HG02970 (cell line): ENCODE measurements at regions not wholly inside any gene's neighbourhood (a gene's known extent, or its start where the extent isn't known, plus 50 kb on each side); places are given as distances from the start of the nearest gene placed in this dataset.

Source experiments
- ATAC-seq: cut with Tn5 transposase; IDR thresholded peaks from one replicate; pipeline ENCODE4 v1.9.1; 2021; ENCODE audit warnings: mild to moderate bottlenecking, moderate library complexity, moderate number of reproducible peaks; ENCODE audit not compliant: unreplicated experiment, low FRiP score

DNA sequence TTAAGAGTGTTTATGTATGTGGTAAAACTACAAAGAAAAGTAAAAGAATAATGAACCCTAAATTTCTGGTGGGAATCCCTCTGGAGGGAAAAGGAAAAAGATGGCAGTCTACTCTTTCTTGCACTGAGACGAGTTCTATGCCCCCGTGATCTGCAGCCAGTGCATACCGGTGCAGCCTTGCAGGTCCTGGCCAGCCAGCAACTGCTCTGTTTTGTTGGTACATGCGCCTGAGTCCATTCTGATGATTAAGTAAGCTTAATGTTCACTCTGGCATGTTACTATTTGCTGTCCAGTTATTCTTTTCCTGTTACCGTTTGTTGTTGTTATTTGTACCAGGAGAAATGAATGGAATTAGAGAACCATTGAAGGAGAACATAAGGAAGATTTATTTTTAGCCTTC, 95.1 kb upstream of the TMC3 start:
- ATAC-seq, result no peak

DNA sequence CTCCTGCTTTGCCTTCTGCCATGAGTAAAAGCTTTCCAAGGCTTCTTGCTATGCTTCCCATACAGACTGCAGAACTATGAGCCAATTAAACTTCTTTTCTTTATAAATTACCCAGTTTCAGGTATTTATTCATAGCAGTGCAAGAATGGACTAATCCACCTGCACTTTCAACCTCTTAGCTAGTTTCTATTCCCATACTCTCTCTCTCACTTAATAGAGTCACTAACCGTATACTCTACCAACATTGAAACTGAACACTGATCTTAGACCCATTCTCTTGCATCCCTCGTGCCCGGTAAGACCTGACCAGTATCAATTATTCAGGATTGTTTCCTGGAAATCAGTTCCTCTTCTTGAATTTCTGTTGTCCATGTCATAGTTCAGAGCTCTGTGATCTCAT, 92.7 kb upstream of the TMC3 start:
- ATAC-seq, result no peak

DNA sequence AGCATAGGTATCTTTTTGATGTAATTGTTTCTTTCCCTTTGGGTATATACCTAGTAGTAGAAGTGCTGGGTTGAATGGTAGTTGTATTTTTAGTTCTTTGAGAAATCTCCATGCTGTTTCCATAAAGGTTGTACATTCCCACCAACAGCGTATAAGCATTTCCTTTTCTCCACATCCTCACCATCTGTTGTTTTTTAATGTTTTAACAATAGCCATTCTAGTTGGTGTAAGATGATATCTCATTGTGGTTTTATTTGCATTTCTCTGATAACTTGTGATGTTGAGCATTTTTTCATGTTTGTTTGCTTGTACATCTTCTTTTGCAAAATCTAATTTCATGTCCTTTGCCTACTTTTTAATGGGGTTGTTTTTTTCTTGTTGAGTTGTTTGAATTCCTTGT, 80.0 kb upstream of the TMC3 start:
- no peak for ATAC-seq

DNA sequence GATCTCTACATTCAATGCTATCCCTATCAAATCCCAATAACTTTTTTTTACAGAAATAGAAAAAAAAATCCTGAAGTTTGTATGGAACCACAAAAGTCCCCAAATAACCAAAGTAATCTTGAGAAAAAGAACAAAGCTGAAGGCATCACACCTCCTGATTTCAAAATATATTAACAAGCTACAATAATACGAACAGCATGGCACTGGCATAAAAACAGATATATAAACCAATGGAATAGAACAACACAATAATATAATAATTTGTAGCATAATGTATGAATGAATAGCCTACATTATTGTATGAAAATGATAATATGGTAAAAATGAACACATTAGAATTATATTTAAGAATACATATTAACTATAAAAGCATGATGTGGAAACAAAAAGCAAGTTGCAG, 76.7 kb upstream of the TMC3 start:
- no peak for ATAC-seq

DNA sequence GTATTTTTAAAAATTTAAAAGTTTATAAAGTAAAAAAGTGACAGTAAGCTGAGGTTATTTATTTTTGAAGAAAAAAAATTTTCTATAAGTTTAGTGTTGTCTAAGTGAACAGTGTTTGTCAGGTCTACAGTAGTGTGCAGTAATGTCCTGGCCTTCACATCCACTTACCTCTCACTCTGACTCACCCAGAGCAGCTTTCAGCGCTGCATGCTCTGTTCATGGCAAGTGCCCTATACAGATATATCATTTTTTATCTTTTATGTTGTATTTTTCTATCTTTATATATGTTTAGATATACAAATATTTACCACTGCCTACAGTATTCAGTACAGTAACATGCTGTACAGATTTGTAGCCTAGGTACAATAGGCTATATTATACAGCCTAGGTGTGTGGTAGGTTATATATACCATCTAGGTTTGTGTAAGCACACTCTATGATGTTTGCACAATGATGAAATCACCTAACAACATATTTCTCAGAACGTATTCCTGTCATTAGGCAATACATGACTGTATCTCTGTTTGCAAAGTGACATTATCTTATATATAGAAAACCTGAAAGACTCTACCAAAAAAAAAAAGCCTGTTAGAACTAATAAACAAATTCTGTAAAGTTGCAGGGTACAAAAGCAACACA, 75.9 kb upstream of the TMC3 start:
- ATAC-seq, result no peak

DNA sequence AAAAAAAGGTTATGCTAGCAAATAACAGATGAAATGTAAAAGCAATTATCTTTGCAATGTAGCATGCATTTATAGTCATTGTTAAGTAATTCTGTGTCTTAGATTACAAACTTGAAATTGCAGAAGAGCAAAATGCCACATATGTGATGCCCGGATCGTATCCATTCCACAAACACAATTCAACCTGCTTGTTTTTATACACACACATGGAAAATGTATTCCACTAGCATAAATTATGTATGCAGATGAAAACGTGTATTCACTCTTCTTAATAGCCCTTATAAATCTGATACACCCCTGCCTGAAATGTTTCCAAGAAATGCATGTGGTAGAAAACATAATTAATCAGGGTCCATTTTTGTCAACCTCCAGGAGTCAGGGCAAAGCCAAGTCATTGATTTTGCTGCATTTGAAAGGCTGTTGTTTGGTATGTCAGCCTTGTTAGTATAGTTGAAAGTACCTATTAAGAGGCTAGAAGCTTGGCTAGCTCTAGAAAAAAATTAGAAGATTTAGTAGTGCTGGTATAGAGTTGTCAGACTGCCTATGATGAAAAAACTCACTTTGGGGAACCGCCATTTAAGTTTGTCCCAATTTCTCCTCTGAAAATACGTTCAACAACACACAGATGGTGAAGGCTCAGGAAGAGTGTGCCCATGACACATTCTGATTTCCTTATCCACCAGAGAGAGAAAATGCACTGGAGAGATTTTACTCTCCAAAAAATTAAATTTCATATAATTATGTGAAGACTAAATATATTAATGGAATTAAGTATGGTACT, 69.2 kb upstream of the TMC3 start:
- ATAC-seq, result no peak

DNA sequence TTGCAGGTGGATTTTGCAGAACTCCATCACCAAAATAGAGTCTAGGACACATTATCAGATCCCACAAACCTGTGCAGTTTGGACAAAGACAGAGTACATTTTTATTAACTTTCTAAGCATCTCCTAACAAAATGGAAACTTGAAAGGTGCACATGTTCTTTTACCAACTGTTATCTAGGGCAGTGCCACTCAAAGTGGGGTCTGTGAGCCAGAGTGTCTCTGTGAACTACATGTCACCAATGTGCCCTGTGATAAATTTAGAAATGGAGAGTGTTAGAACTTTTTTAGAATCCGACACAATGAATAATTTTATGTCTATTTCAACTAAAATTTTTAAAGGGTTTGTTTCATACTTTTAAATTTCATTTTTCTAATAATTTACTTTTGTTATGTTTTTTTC, 68.4 kb upstream of the TMC3 start:
- ATAC-seq, result no peak

DNA sequence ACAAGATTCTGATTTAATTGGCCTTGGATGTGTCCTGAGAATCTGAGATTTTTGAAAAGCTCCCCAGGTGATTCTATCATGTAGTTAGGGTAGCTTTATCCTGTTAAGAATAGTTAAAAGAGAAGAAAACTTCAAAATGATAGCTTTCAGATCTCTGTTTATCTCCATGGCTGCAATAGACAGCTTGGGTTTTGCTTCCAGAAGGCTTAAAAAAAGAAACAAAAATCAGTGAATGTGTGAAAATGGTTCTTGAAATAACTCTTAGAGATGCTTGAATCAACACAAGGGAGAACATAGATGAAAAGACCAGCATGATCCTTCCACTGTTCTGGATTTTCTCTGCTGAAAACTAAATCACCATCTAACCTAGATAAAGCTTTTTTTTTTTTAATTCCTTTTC, 60.8 kb upstream of the TMC3 start:
- ATAC-seq, result no peak

DNA sequence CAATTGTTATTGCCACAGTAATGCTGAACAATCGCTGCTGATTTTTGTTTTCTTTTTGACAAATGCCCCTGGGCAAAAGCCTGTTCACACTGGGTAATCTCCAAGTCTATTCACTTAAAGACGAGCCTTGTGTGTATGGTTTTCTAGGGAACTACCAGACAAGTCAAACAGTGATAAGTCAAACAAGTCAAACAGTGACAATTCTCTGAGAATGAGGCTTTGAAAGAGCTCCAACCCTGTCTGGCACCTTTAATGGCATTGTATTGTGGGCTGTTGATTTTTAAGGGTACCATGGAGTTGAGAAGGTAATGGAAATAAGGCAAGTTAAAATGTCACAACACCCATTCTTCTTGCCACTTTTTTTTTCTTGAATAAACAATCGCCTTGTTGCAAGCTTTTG, 59.4 kb upstream of the TMC3 start:
- no peak for ATAC-seq

DNA sequence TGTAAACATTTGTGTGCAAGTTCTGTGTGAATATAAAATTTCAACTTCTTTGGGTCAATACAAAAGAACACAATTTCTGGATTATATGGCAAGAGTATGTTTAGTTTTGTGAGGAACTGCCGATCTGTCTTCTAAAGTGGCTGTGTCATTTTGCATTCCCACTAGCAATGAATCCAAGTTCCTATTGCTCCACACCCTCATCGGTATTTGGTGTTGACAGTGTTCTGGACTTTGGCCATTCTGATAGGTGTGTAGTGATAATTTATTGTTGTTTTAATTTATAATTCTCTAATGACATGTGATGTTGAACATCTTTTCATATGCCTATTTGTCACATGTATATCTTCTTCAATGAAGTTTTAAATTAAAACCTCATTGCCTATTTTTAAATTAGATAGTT, 58.2 kb upstream of the TMC3 start:
- no peak for ATAC-seq

DNA sequence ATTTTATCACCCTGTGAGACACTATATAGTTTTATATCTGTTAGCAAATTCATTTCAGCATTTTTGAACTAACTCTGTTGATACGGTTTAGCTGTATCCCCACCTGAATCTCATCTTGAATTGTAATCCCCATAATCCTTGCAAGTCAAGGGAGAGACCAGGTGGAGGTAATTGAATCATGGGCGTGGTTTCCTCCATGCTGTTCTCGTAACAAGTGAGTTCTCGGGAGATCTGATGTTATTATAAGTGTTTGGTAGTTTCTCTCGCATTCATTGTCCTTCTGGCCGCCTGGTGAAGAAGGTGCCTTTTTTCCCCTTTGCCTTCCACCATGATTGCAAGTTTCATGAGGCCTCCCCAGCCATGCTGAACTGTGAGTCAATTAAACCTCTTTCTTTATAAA, 53.2 kb upstream of the TMC3 start:
- no peak for ATAC-seq

DNA sequence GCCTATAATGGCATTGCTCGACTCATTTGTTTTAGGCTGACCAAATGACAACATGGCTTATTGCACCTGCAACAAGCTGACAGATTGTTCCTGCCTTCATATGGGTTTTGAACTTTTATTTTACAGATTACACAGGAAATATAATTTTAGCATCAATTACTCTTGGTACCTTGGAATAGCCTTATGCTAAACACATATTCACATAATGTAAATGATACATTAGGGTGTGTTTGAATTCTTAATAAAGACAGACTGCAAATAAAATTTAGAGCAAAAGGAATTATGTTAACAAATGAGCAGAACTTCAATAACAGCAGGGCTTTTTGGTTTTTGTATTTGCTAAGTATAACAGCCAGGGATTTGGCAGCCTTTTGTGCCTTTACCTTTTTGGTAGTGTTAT, 51.9 kb upstream of the TMC3 start:
- no peak for ATAC-seq
